ENCODE measurements at regions not wholly inside any gene's neighbourhood (a gene's known extent, or its start where the extent isn't known, plus 50 kb on each side); places are given as distances from the start of the nearest gene placed in this dataset.
"Not testable (repeated sequence)": the region's sequence is repeated elsewhere in the genome, so short reads cannot be mapped to it uniquely, and the experiment has no call there.

GRCh38 chr7:46932306-46932675 lies 649.6 kb downstream of the TNS3 start:
- no peak for DNase-seq

- DNase-seq = no peak
Observed at GRCh38 chr7:46930366-46930765, 651.5 kb downstream of the TNS3 start.

- no peak for DNase-seq
Observed at GRCh38 chr7:46929359-46929758, 652.6 kb downstream of the TNS3 start.

- no peak for DNase-seq
Observed at GRCh38 chr7:46928719-46929118, 653.2 kb downstream of the TNS3 start.

- no peak for DNase-seq
Observed at GRCh38 chr7:46927131-46927810, 654.6 kb downstream of the TNS3 start.

- no peak for DNase-seq
Observed at GRCh38 chr7:46916581-46916980, 665.3 kb downstream of the TNS3 start.

- no peak for DNase-seq
Observed at GRCh38 chr7:46912692-46913091, 669.2 kb downstream of the TNS3 start.

- no peak for DNase-seq
Observed at GRCh38 chr7:46909601-46910051, 672.3 kb downstream of the TNS3 start.

GRCh38 chr7:46908770-46909169 lies 673.1 kb downstream of the TNS3 start:
- no peak for DNase-seq

GRCh38 chr7:46904523-46904922 lies 677.4 kb downstream of the TNS3 start:
- DNase-seq = not testable (repeated sequence)

- DNase-seq = no peak
Observed at GRCh38 chr7:46902463-46902862, 679.4 kb downstream of the TNS3 start.

- no peak for DNase-seq
Observed at GRCh38 chr7:46900312-46901263, 681.3 kb downstream of the TNS3 start.

GRCh38 chr7:46897381-46897780 lies 684.5 kb downstream of the TNS3 start:
- DNase-seq = no peak

- DNase-seq = no peak
Observed at GRCh38 chr7:46886669-46887374, 695.1 kb downstream of the TNS3 start.

GRCh38 chr7:46885167-46885566 lies 696.7 kb downstream of the TNS3 start:
- no peak for DNase-seq

- DNase-seq = no peak
Observed at GRCh38 chr7:46881507-46882127, 700.3 kb downstream of the TNS3 start.

GRCh38 chr7:46880508-46881196 lies 701.3 kb downstream of the TNS3 start:
- no peak for DNase-seq

- DNase-seq = no peak
Observed at GRCh38 chr7:46879783-46880182, 702.1 kb downstream of the TNS3 start.

GRCh38 chr7:46871516-46871915 lies 710.4 kb downstream of the TNS3 start:
- no peak for DNase-seq

- DNase-seq = no peak
Observed at GRCh38 chr7:46864716-46865115, 717.2 kb downstream of the TNS3 start.

- no peak for DNase-seq
Observed at GRCh38 chr7:46859963-46860475, 721.9 kb downstream of the TNS3 start.

- no peak for DNase-seq
Observed at GRCh38 chr7:46855851-46856250, 726.1 kb downstream of the TNS3 start.
